Loucy (cell line): ENCODE measurements at regions not wholly inside any gene's neighbourhood (a gene's known extent, or its start where the extent isn't known, plus 50 kb on each side); places are given as distances from the start of the nearest gene placed in this dataset.

Experiments
- EZH2phosphoT487 ChIP-seq: fragments of 200-600 bp; IDR thresholded peaks from 2 replicates; pipeline ENCODE4 v1.6.1; 2018; ENCODE audit warnings: antibody characterized with exemption, mild to moderate bottlenecking, moderate library complexity, borderline replicate concordance
- TF ChIP-seq, protein P1 (sequence below): fragments of 200-600 bp; sonication (generic); conservative IDR thresholded peaks from 2 replicates; pipeline ENCODE4 v1.5.1; 2014; ENCODE audit warnings: mild to moderate bottlenecking, antibody characterized with exemption, low read length

DNA sequence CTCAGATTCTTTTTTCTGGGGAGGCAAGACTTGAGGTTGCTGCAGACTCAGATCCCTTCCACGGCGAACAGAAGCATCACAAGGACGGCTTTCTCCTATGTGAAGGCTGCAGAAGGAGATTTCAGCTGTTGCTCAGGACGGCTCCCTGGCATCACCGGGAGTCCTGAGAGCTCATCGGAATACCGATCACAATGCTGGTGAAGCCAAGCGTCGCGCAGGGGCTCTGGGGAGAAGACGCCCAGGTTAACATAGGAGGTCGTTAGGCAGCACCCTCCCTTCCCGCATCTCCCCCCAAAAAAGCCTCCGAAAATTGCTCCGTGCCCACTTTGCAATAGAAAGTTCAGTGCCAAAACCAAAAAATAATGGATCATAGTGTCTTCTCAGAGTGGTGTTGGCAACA is 127.2 kb upstream of the TMEM132D start:
- TF ChIP-seq, protein P1, sequence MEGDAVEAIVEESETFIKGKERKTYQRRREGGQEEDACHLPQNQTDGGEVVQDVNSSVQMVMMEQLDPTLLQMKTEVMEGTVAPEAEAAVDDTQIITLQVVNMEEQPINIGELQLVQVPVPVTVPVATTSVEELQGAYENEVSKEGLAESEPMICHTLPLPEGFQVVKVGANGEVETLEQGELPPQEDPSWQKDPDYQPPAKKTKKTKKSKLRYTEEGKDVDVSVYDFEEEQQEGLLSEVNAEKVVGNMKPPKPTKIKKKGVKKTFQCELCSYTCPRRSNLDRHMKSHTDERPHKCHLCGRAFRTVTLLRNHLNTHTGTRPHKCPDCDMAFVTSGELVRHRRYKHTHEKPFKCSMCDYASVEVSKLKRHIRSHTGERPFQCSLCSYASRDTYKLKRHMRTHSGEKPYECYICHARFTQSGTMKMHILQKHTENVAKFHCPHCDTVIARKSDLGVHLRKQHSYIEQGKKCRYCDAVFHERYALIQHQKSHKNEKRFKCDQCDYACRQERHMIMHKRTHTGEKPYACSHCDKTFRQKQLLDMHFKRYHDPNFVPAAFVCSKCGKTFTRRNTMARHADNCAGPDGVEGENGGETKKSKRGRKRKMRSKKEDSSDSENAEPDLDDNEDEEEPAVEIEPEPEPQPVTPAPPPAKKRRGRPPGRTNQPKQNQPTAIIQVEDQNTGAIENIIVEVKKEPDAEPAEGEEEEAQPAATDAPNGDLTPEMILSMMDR, result no peak
- TF ChIP-seq EZH2phosphoT487, result no peak
